Left renal cortex interstitium (tissue), 4 donors: ENCODE measurements at regions not wholly inside any gene's neighbourhood (a gene's known extent, or its start where the extent isn't known, plus 50 kb on each side); places are given as distances from the start of the nearest gene placed in this dataset.

ENCODE experiments used
- DNase-seq, 4 donors: peaks; one replicate each; pipeline ENCODE4 v3.0.0-alpha.2; 2013; ENCODE audit warnings: low read depth in 4 of 4, low spot score in 2 of 4, missing footprints in 1 of 4

GRCh38 chr1:109827466-109827865 lies 63.7 kb upstream of the EPS8L3 start:
- DNase-seq: no peak

- DNase-seq: no peak
Measured at GRCh38 chr1:109826930-109827349, 63.2 kb upstream of the EPS8L3 start.

GRCh38 chr1:109826446-109826845 lies 62.7 kb upstream of the EPS8L3 start:
- no peak for DNase-seq

GRCh38 chr1:109824349-109825115 lies 60.8 kb upstream of the EPS8L3 start:
- no peak for DNase-seq

GRCh38 chr1:109823543-109824348 lies 60.0 kb upstream of the EPS8L3 start:
- no peak for DNase-seq

GRCh38 chr1:109822749-109823542 lies 59.2 kb upstream of the EPS8L3 start:
- DNase-seq: no peak

GRCh38 chr1:109821831-109822745 lies 58.4 kb upstream of the EPS8L3 start:
- DNase-seq: no peak

- DNase-seq: no peak
Measured at GRCh38 chr1:109821221-109821669, 57.5 kb upstream of the EPS8L3 start.

- DNase-seq: no peak
Measured at GRCh38 chr1:109819906-109820305, 56.2 kb upstream of the EPS8L3 start.

- no peak for DNase-seq
Measured at GRCh38 chr1:109818988-109819764, 55.5 kb upstream of the EPS8L3 start.

- no peak for DNase-seq
Measured at GRCh38 chr1:109818271-109818987, 54.7 kb upstream of the EPS8L3 start.

- no peak for DNase-seq
Measured at GRCh38 chr1:109817881-109818270, 54.2 kb upstream of the EPS8L3 start.

- DNase-seq: no peak
Measured at GRCh38 chr1:109816975-109817535, 53.3 kb upstream of the EPS8L3 start.

GRCh38 chr1:109816175-109816811 lies 52.6 kb upstream of the EPS8L3 start:
- no peak for DNase-seq

- no peak for DNase-seq
Measured at GRCh38 chr1:109815809-109816174, 52.1 kb upstream of the EPS8L3 start.

GRCh38 chr1:109814993-109815786 lies 51.5 kb upstream of the EPS8L3 start:
- DNase-seq: no peak

GRCh38 chr1:109814223-109814622 lies 50.5 kb upstream of the EPS8L3 start:
- DNase-seq: no peak
